OCI-LY1 (cell line): ENCODE measurements at regions not wholly inside any gene's neighbourhood (a gene's known extent, or its start where the extent isn't known, plus 50 kb on each side); places are given as distances from the start of the nearest gene placed in this dataset.

Experiments
- CTCF ChIP-seq: fragments of 200-600 bp; sonication (generic), shearing (Covaris generic); IDR thresholded peaks from 2 replicates; pipeline ENCODE4 v1.5.1; 2017; ENCODE audit warnings: mild to moderate bottlenecking, antibody characterized with exemption, low read length, moderate library complexity, mixed read lengths
- EZH2 ChIP-seq: fragments of 200-600 bp; sonication (generic), shearing (Covaris generic); IDR thresholded peaks from 2 replicates; pipeline ENCODE4 v1.8.0; 2017; ENCODE audit warnings: borderline replicate concordance, mixed run types, mild to moderate bottlenecking, antibody characterized with exemption, low read length, moderate library complexity, mixed read lengths

DNA sequence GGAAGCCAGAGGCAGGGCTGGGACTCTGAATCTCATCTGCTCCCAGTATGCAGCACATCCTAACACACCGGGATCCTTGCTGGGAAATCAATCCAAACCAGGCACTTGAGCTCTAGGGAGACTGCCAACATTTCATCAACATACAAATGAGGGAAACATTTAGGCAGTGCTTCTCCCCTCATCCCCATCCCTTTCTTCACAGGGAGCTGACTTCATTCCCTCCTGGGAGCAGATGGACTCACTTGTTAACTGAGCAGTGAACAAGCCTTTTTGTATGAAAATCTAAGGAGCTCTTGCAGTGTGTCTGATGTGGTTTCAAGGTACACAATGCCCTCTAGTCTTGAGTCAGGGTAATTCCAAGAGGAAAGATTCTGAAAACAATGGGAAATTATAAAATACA is 96.3 kb downstream of the TMEM114 start:
- TF ChIP-seq CTCF, result no peak
- TF ChIP-seq EZH2, result no peak
